ENCODE measurements at regions not wholly inside any gene's neighbourhood (a gene's known extent, or its start where the extent isn't known, plus 50 kb on each side); places are given as distances from the start of the nearest gene placed in this dataset.

DNA sequence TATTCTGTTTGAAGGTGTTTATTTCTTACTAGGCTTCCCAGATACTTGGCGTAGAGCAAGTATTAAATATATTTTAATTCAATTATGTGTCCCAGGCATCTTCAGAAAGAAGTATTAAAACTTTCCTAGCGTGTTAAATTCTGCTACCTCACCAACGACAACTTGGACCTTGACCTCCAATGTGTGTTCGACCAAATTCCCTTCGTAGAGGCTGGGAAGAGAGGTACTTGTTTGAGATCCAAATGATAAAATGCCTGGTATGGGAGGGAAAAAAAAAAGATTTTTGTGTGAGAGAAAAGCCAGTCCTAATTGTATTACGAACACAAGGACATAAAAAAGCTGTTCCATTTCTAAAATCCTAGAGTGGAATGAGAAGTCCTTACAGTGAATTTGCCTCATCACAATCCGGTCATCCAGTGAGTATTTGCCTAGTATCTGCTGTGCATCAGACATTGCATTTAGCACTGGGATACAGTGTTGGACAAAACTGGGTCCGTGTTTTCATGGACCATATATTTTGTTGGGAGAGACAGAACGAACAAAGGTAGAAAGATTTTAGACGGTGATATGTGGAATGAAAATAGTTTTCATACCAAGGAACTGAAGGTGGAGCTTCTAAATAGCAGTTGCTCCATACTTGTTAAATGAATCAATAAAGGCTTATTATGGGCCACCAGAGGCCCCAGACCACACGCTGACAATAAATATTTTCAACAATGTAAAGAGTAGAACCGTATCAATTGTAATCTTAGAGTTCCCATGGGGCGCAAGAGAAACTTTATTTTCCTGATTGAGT, 103.1 kb downstream of the KIF4B start:
- H2BK15ac ChIP-seq (ENCODE audit: low read length), result no peak overlapping the region
- H3K23me2 ChIP-seq (ENCODE audit: low read depth, low read length), result no peaks in the 10 kb centered on the region
- 84% methylated on average over 13 of the region's 13 CpGs; no CpG with 5 or more reads in 1 of the 2 experiments for WGBS, 2 experiments (ENCODE audit: extremely low coverage in 1 of 2, insufficient coverage in 1 of 2, insufficient read length in 1 of 2, insufficient replicate concordance in 2 of 2, low coverage in 1 of 2, low lambda C conversion rate in 2 of 2, missing lambda C conversion rate in 1 of 2)
- H3K36me3 ChIP-seq (ENCODE audit: control insufficient read depth in 2 of 4, insufficient read depth in 4 of 4, low read length in 3 of 4), result peaks cover 0 to 5% (median 1%) of the 10 kb centered on the region in 4 experiments; a peak in 2 of 8 replicates
- ChIA-PET POLR2A (ENCODE audit: partially characterized antibody) (no interaction called here), CTCF (ENCODE audit: partially characterized antibody) (interaction anchor here (0.6 to 1.6 kb wide), 4 partner anchors 20 to 189 kb away, joined by 3 to 4 read pairs (median 3); no protein-coding TSS in a partner anchor)
- no peaks in the 10 kb centered on the region for H3K4me1 ChIP-seq (replicated peaks in 1 of 4; ENCODE audit: control insufficient read depth in 3 of 4, insufficient read depth in 4 of 4, low read length in 3 of 4)
- no peak overlapping the region for H2AFZ ChIP-seq (ENCODE audit: low read length)
- no peak overlapping the region for H3K18ac ChIP-seq (ENCODE audit: extremely low read depth, low read length)
- no peak for DNase-seq (ENCODE audit: low read depth in 1 of 2, low spot score in 2 of 2)
- no peak overlapping the region for H2BK120ac ChIP-seq (replicated peaks; ENCODE audit: low read depth, low read length)
- H3K27me3 ChIP-seq (replicated peaks in 1 of 4; ENCODE audit: control insufficient read depth in 3 of 4, extremely low read depth in 1 of 4, insufficient read depth in 3 of 4, low read length in 3 of 4), result no peaks in the 10 kb centered on the region
- no peak overlapping the region for H3K14ac ChIP-seq (ENCODE audit: insufficient read length)
- no peaks in the 10 kb centered on the region for H4K20me1 ChIP-seq (replicated peaks in 1 of 2; ENCODE audit: control insufficient read depth in 1 of 2, insufficient read depth in 2 of 2, low read length in 2 of 2)
- no peaks in the 10 kb centered on the region for H3K79me1 ChIP-seq (ENCODE audit: low read depth, low read length)
- no peak overlapping the region for H3K23ac ChIP-seq (ENCODE audit: insufficient read length)
- no peak for FAIRE-seq
- H2BK12ac ChIP-seq (ENCODE audit: low read depth, low read length), result no peak overlapping the region
- peaks cover 4 to 14% of the 10 kb centered on the region in 2 experiments for H3K9me3 ChIP-seq (ENCODE audit: insufficient read depth in 2 of 2, low read depth in 1 of 2, low read length in 1 of 2)
- no peak overlapping the region for H3K27ac ChIP-seq (ENCODE audit: low read depth, low read length)
- no peak overlapping the region for H2BK20ac ChIP-seq (ENCODE audit: low read length)
- no peak overlapping the region for H3K56ac ChIP-seq (replicated peaks; ENCODE audit: insufficient read length, low read depth, low read length)
- no peak overlapping the region for H4K91ac ChIP-seq (replicated peaks; ENCODE audit: insufficient read length, low read length)
- no peak overlapping the region for H4K8ac ChIP-seq (ENCODE audit: extremely low read depth, insufficient read depth, low read length)
- H3K4ac ChIP-seq (replicated peaks; ENCODE audit: insufficient read length, low read depth, low read length), result no peak overlapping the region
- H2BK5ac ChIP-seq (ENCODE audit: low read depth, low read length), result no peak overlapping the region
- H3K4me2 ChIP-seq (ENCODE audit: insufficient read depth in 1 of 2, low read depth in 2 of 2, low read length in 2 of 2), result no peak overlapping the region
- TF ChIP-seq RNF2 (IDR thresholded peaks at IDR 0.05; ENCODE audit: borderline replicate concordance, low read depth, low read length, missing control alignments, poor library complexity, severe bottlenecking), result no peak
- no peak for TF ChIP-seq CHD2 (IDR thresholded peaks at IDR 0.05; ENCODE audit: low read length)
- no peak for TF ChIP-seq JUN (IDR thresholded peaks at IDR 0.05; ENCODE audit: low read depth, low read length)
- no peak for TF ChIP-seq ASH2L (IDR thresholded peaks at IDR 0.05; ENCODE audit: low read length)
- H3K9ac ChIP-seq (replicated peaks in 1 of 4; ENCODE audit: extremely low read depth in 1 of 4, low read depth in 3 of 4, low read length in 3 of 4), result no peak overlapping the region
- no peaks in the 10 kb centered on the region for H3K79me2 ChIP-seq (ENCODE audit: control insufficient read depth in 1 of 2, insufficient read depth in 2 of 2, low read length in 2 of 2)
- no peak overlapping the region for H4K5ac ChIP-seq (ENCODE audit: insufficient read length, low read depth, low read length)
- H2AK5ac ChIP-seq (ENCODE audit: low read depth, low read length), result no peak overlapping the region
- H3K4me3 ChIP-seq (ENCODE audit: extremely low read depth in 1 of 4, insufficient read depth in 2 of 4, low read depth in 3 of 4, low read length in 4 of 4), result no peak overlapping the region

Measured in H1 (cell line).